ENCODE measurements at regions not wholly inside any gene's neighbourhood (a gene's known extent, or its start where the extent isn't known, plus 50 kb on each side); places are given as distances from the start of the nearest gene placed in this dataset.

DNA sequence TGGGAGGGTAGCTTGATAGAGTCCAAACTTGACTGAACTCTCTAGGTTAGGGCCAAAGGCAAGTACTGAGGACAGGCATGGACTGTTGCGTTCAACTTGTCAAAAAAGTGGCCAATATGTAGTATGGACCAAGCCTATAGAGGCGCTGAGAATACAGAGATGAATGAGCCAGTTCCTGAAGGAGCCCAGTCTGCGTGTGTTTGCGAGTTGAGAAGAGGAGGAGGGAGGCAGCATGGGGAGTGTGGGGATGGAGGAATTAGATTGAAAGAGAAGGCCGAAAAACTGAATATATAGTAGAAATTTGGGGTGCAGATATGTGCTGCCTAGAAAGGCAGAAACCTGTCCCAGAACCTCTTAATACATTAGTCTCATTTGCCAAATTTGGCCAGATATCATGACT, 412.4 kb downstream of the PCNX1 start:
- peak overlapping the region; percentile 78 for H3K4me2 ChIP-seq
- H3F3A ChIP-seq (replicated peaks; ENCODE audit: low read depth) = no peaks in the 10 kb centered on the region
- peak overlapping the region; percentile 77 for H3K4me3 ChIP-seq
- H3K79me2 ChIP-seq (replicated peaks; ENCODE audit: insufficient read depth) = peaks cover 25% of the 10 kb centered on the region
- H3K27ac ChIP-seq (ENCODE audit: low read depth) = no peak overlapping the region
- peaks cover 24% of the 10 kb centered on the region for H3K4me1 ChIP-seq (ENCODE audit: insufficient read depth)
- no peaks in the 10 kb centered on the region for H3K27me3 ChIP-seq (ENCODE audit: insufficient read depth)
- H3K4me3 Mint-ChIP-seq = peak overlapping the region; percentile 91
- H3K4me1 Mint-ChIP-seq = peaks cover 28% of the 10 kb centered on the region
- no peaks in the 10 kb centered on the region for H3K9me3 Mint-ChIP-seq
- H3K36me3 Mint-ChIP-seq (ENCODE audit: low read depth) = no peaks in the 10 kb centered on the region; the same call in 2 of the 3 replicates
- H4K20me1 ChIP-seq (replicated peaks; ENCODE audit: insufficient read depth) = no peaks in the 10 kb centered on the region; the same call in 1 of the 2 replicates
- H3K27ac Mint-ChIP-seq = peak overlapping the region; percentile 22
- no peaks in the 10 kb centered on the region; the same call in 1 of the 2 replicates for H3K9me2 ChIP-seq (ENCODE audit: insufficient read depth)
- H3K27me3 Mint-ChIP-seq (ENCODE audit: insufficient read depth, low read depth, poor library complexity) = peaks cover 10% of the 10 kb centered on the region
- peak; percentile 26 for DNase-seq (ENCODE audit: low spot score)
- H3K36me3 ChIP-seq (ENCODE audit: insufficient read depth) = no peaks in the 10 kb centered on the region
- peak overlapping the region; percentile 52; the same call in 1 of the 2 replicates for H2AFZ ChIP-seq
- ATAC-seq = peak; percentile 5
- no peak for TF ChIP-seq POLR2AphosphoS5 (IDR thresholded peaks at IDR 0.05; ENCODE audit: low read depth)
- TF ChIP-seq ZNF331 (CRISPR knock-in tag; IDR thresholded peaks at IDR 0.05; ENCODE audit: low read depth) = no peak
- TF ChIP-seq, protein P1, sequence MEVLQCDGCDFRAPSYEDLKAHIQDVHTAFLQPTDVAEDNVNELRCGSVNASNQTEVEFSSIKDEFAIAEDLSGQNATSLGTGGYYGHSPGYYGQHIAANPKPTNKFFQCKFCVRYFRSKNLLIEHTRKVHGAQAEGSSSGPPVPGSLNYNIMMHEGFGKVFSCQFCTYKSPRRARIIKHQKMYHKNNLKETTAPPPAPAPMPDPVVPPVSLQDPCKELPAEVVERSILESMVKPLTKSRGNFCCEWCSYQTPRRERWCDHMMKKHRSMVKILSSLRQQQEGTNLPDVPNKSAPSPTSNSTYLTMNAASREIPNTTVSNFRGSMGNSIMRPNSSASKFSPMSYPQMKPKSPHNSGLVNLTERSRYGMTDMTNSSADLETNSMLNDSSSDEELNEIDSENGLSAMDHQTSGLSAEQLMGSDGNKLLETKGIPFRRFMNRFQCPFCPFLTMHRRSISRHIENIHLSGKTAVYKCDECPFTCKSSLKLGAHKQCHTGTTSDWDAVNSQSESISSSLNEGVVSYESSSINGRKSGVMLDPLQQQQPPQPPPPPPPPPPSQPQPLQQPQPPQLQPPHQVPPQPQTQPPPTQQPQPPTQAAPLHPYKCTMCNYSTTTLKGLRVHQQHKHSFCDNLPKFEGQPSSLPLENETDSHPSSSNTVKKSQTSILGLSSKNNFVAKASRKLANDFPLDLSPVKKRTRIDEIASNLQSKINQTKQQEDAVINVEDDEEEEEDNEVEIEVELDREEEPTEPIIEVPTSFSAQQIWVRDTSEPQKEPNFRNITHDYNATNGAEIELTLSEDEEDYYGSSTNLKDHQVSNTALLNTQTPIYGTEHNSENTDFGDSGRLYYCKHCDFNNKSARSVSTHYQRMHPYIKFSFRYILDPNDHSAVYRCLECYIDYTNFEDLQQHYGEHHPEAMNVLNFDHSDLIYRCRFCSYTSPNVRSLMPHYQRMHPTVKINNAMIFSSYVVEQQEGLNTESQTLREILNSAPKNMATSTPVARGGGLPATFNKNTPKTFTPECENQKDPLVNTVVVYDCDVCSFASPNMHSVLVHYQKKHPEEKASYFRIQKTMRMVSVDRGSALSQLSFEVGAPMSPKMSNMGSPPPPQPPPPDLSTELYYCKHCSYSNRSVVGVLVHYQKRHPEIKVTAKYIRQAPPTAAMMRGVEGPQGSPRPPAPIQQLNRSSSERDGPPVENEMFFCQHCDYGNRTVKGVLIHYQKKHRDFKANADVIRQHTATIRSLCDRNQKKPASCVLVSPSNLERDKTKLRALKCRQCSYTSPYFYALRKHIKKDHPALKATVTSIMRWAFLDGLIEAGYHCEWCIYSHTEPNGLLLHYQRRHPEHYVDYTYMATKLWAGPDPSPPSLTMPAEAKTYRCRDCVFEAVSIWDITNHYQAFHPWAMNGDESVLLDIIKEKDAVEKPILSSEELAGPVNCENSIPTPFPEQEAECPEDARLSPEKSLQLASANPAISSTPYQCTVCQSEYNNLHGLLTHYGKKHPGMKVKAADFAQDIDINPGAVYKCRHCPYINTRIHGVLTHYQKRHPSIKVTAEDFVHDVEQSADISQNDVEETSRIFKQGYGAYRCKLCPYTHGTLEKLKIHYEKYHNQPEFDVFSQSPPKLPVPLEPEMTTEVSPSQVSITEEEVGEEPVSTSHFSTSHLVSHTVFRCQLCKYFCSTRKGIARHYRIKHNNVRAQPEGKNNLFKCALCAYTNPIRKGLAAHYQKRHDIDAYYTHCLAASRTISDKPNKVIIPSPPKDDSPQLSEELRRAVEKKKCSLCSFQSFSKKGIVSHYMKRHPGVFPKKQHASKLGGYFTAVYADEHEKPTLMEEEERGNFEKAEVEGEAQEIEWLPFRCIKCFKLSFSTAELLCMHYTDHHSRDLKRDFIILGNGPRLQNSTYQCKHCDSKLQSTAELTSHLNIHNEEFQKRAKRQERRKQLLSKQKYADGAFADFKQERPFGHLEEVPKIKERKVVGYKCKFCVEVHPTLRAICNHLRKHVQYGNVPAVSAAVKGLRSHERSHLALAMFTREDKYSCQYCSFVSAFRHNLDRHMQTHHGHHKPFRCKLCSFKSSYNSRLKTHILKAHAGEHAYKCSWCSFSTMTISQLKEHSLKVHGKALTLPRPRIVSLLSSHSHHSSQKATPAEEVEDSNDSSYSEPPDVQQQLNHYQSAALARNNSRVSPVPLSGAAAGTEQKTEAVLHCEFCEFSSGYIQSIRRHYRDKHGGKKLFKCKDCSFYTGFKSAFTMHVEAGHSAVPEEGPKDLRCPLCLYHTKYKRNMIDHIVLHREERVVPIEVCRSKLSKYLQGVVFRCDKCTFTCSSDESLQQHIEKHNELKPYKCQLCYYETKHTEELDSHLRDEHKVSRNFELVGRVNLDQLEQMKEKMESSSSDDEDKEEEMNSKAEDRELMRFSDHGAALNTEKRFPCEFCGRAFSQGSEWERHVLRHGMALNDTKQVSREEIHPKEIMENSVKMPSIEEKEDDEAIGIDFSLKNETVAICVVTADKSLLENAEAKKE (CRISPR knock-in tag; IDR thresholded peaks at IDR 0.05) = no peak
- no peak for TF ChIP-seq EZH2 (IDR thresholded peaks at IDR 0.05; ENCODE audit: low read depth, unreplicated experiment)

DNA sequence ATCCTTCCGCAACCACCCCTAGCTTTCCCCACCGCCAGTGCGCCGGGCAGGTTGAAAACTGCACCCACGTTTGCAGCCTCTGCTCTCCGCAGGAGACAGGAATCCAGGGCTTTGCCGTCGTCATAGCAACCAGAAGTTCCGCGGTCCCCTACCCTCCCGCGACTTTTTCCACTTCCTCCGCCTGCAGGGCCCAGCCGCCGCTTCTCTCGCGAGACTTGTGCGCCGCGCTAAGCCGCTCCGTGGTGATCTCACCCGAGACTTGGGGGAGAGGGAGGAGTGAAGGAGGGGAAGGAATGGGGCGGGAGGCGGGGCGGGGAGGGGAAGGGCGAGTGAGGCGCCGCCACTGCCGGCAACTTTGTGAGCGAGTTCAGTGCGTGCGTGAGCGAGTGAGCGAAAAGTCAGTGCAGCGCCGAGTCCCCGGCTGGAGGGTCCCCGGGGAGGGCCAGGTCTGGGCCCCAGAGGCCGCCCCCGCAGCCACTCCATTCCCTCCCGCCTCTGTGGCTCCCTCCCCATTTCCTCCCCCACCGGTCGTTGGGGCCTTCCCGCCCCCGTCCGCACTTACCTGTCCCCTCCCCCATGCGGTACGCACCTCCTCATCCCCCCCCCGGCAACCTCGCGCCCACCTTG, 413.0 kb downstream of the PCNX1 start, which contains the start of gene SIPA1L1:
Gene SIPA1L1, plus strand, starts transcription at position 370 of the 627 bp plus-strand sequence.
- H3K79me2 ChIP-seq (replicated peaks; ENCODE audit: insufficient read depth) = peaks cover 31% of the 10 kb centered on the region
- no peaks in the 10 kb centered on the region; the same call in 1 of the 2 replicates for H4K20me1 ChIP-seq (replicated peaks; ENCODE audit: insufficient read depth)
- Mint-ChIP-seq H3K27me3 (ENCODE audit: insufficient read depth, low read depth, poor library complexity) (peaks cover 10% of the 10 kb centered on the region), H3K27ac (peak within 1 kb of the TSS; percentile 80), H3K4me1 (peaks cover 34% of the 10 kb centered on the region), H3K36me3 (ENCODE audit: low read depth) (no peaks in the 10 kb centered on the region; the same call in 2 of the 3 replicates), H3K9me3 (no peaks in the 10 kb centered on the region), H3K4me3 (peak within 1 kb of the TSS; percentile 91)
- H3F3A ChIP-seq (replicated peaks; ENCODE audit: low read depth) = no peaks in the 10 kb centered on the region
- peak within 1 kb of the TSS; percentile 77 for H3K4me3 ChIP-seq
- no peaks in the 10 kb centered on the region; the same call in 1 of the 2 replicates for H3K9me2 ChIP-seq (ENCODE audit: insufficient read depth)
- H3K27me3 ChIP-seq (ENCODE audit: insufficient read depth) = no peaks in the 10 kb centered on the region
- peak within 1 kb of the TSS; percentile 83 for H3K4me2 ChIP-seq
- H2AFZ ChIP-seq = peak within 1 kb of the TSS; percentile 52
- peak within 1 kb of the TSS; percentile 32 for H3K27ac ChIP-seq (ENCODE audit: low read depth)
- ATAC-seq = peak; percentile 73
- no peaks in the 10 kb centered on the region for H3K36me3 ChIP-seq (ENCODE audit: insufficient read depth)
- peaks cover 30% of the 10 kb centered on the region for H3K4me1 ChIP-seq (ENCODE audit: insufficient read depth)
- DNase-seq (ENCODE audit: low spot score) = peak; percentile 99
- TF ChIP-seq, protein P2, sequence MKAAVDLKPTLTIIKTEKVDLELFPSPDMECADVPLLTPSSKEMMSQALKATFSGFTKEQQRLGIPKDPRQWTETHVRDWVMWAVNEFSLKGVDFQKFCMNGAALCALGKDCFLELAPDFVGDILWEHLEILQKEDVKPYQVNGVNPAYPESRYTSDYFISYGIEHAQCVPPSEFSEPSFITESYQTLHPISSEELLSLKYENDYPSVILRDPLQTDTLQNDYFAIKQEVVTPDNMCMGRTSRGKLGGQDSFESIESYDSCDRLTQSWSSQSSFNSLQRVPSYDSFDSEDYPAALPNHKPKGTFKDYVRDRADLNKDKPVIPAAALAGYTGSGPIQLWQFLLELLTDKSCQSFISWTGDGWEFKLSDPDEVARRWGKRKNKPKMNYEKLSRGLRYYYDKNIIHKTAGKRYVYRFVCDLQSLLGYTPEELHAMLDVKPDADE (IDR thresholded peaks at IDR 0.05) = peak; percentile 37; the same call in 1 of the 2 replicates
- TF ChIP-seq, protein P3, sequence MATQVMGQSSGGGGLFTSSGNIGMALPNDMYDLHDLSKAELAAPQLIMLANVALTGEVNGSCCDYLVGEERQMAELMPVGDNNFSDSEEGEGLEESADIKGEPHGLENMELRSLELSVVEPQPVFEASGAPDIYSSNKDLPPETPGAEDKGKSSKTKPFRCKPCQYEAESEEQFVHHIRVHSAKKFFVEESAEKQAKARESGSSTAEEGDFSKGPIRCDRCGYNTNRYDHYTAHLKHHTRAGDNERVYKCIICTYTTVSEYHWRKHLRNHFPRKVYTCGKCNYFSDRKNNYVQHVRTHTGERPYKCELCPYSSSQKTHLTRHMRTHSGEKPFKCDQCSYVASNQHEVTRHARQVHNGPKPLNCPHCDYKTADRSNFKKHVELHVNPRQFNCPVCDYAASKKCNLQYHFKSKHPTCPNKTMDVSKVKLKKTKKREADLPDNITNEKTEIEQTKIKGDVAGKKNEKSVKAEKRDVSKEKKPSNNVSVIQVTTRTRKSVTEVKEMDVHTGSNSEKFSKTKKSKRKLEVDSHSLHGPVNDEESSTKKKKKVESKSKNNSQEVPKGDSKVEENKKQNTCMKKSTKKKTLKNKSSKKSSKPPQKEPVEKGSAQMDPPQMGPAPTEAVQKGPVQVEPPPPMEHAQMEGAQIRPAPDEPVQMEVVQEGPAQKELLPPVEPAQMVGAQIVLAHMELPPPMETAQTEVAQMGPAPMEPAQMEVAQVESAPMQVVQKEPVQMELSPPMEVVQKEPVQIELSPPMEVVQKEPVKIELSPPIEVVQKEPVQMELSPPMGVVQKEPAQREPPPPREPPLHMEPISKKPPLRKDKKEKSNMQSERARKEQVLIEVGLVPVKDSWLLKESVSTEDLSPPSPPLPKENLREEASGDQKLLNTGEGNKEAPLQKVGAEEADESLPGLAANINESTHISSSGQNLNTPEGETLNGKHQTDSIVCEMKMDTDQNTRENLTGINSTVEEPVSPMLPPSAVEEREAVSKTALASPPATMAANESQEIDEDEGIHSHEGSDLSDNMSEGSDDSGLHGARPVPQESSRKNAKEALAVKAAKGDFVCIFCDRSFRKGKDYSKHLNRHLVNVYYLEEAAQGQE (IDR thresholded peaks at IDR 0.05; ENCODE audit: unreplicated experiment) = no peak
- TF ChIP-seq ZNF114 (CRISPR knock-in tag; IDR thresholded peaks at IDR 0.05) = no peak
- TF ChIP-seq, protein P4, sequence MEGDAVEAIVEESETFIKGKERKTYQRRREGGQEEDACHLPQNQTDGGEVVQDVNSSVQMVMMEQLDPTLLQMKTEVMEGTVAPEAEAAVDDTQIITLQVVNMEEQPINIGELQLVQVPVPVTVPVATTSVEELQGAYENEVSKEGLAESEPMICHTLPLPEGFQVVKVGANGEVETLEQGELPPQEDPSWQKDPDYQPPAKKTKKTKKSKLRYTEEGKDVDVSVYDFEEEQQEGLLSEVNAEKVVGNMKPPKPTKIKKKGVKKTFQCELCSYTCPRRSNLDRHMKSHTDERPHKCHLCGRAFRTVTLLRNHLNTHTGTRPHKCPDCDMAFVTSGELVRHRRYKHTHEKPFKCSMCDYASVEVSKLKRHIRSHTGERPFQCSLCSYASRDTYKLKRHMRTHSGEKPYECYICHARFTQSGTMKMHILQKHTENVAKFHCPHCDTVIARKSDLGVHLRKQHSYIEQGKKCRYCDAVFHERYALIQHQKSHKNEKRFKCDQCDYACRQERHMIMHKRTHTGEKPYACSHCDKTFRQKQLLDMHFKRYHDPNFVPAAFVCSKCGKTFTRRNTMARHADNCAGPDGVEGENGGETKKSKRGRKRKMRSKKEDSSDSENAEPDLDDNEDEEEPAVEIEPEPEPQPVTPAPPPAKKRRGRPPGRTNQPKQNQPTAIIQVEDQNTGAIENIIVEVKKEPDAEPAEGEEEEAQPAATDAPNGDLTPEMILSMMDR (conservative IDR thresholded peaks at IDR 0.05; ENCODE audit: low read depth in 2 of 2) = no peak

Measured in GM23338 (cell line).